HG02642 (cell line): ENCODE measurements at regions not wholly inside any gene's neighbourhood (a gene's known extent, or its start where the extent isn't known, plus 50 kb on each side); places are given as distances from the start of the nearest gene placed in this dataset.

Experiments
- ATAC-seq: cut with Tn5 transposase; IDR thresholded peaks from one replicate; pipeline ENCODE4 v1.9.1; 2021; ENCODE audit warnings: mild to moderate bottlenecking; ENCODE audit not compliant: unreplicated experiment, poor library complexity

- ATAC-seq, result no peak
Measured at GRCh38 chr2:207284556-207285472, 119.1 kb upstream of the KLF7 start.

- peak; percentile 40 for ATAC-seq
Measured at GRCh38 chr2:207285473-207285815, 119.7 kb upstream of the KLF7 start.

- ATAC-seq, result no peak
Measured at GRCh38 chr2:207286106-207286505, 120.4 kb upstream of the KLF7 start.

GRCh38 chr2:207288628-207289027 is 122.9 kb upstream of the KLF7 start:
- ATAC-seq, result peak; percentile 64

- no peak for ATAC-seq
Measured at GRCh38 chr2:207289295-207290018, 123.7 kb upstream of the KLF7 start.

GRCh38 chr2:207290833-207291624 is 125.3 kb upstream of the KLF7 start:
- ATAC-seq, result no peak

GRCh38 chr2:207291625-207292252 is 126.0 kb upstream of the KLF7 start:
- peak; percentile 47 for ATAC-seq

- no peak for ATAC-seq
Measured at GRCh38 chr2:207296265-207296948, 130.7 kb upstream of the KLF7 start.

- ATAC-seq, result no peak
Measured at GRCh38 chr2:207300817-207301216, 135.1 kb upstream of the KLF7 start.

GRCh38 chr2:207304761-207305160 is 139.0 kb upstream of the KLF7 start:
- ATAC-seq, result no peak

GRCh38 chr2:207308519-207309224 is 142.9 kb upstream of the KLF7 start:
- ATAC-seq, result no peak

- ATAC-seq, result peak; percentile 86
Measured at GRCh38 chr2:207311316-207312005, 145.7 kb upstream of the KLF7 start.

- no peak for ATAC-seq
Measured at GRCh38 chr2:207312006-207312356, 146.2 kb upstream of the KLF7 start.

- no peak for ATAC-seq
Measured at GRCh38 chr2:207313947-207314346, 148.2 kb upstream of the KLF7 start.

- ATAC-seq, result no peak
Measured at GRCh38 chr2:207315131-207315530, 149.4 kb upstream of the KLF7 start.

GRCh38 chr2:207316484-207316883 is 150.7 kb upstream of the KLF7 start:
- ATAC-seq, result no peak

GRCh38 chr2:207316906-207317305 is 151.2 kb upstream of the KLF7 start:
- ATAC-seq, result no peak

- no peak for ATAC-seq
Measured at GRCh38 chr2:207317378-207317984, 151.7 kb upstream of the KLF7 start.
